Left ventricle myocardium superior (tissue), 1 donor: ENCODE measurements at regions not wholly inside any gene's neighbourhood (a gene's known extent, or its start where the extent isn't known, plus 50 kb on each side); places are given as distances from the start of the nearest gene placed in this dataset.

Experiments used
- ATAC-seq: fragments of 200-7000 bp; cut with Tn5 transposase; one replicate; pipeline ENCODE4 v1.9.1; 2020; ENCODE audit warnings: mild to moderate bottlenecking, moderate library complexity
- DNase-seq: peaks from one replicate; pipeline ENCODE4 v3.0.0-alpha.2; 2020
- intact Hi-C: fragments of 100-400 bp; cut with micrococcal nuclease; formaldehyde crosslinking; loops from one replicate; pipeline ENCODE4 v1.11.0; 2022
- donor health status: DM: no; HTN: yes; CAD: no; lungs with severe emphysema.

DNA sequence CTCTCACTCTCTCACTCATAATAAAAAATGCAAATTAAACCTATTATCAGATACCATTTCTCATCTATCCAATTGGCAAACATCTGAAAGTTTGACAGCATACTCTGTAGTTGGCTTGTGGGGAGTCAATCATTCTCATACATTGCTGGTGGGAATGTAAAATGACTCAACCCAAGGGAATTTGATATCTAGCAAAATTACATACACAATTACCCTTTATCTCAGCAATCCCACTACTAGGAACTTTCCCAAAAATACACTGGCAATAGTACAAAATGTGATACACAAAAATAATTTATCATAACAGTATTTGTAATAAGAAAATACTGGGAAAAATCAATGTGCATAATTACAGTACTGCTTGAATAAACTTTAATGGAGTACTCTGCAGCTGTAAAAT lies 731.3 kb downstream of the DTWD2 start:
- ATAC-seq (no peak), DNase-seq (no peak)
- intact Hi-C loops = no loop called here

DNA sequence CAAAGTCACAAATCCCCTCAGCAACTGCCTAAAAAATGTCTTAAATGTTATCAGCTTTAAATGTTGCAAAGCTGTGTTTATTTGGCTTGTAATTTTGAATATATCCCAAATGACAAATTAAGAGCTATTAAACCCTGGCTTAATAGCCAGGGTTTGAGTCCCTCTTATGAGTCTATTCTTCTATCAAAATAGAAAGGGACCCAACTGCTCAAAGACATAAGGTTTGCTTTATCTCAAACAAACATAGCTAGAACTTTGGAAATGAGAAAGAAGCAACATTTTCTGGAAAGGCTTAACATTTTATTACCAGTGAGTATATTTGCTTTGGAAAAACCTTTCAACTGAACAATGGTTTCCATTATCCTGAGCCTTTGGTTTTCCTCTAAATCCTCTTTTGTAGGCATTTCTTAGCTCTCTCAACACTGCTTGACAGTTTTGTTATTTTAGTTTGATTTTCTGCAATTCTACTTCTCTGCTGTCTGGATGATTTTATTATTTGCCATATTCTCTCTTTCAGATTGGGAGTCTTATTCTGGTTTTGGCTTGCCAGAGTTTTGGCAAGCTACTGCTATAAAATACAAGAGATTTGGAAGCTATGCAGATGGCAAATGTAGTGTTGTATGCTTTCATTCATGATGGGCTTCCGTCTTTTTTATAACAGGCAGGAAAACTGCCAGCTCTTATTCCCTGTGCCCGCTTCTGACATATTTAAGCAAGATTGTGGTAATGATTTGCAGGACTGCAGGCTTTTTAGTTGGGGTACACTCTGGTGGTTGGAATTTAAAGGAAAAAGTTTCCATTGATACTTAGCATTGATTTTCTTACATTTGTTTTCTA lies 734.9 kb downstream of the DTWD2 start:
- DNase-seq (no peak), ATAC-seq (peak; percentile 22)
- intact Hi-C loops = no loop called here

DNA sequence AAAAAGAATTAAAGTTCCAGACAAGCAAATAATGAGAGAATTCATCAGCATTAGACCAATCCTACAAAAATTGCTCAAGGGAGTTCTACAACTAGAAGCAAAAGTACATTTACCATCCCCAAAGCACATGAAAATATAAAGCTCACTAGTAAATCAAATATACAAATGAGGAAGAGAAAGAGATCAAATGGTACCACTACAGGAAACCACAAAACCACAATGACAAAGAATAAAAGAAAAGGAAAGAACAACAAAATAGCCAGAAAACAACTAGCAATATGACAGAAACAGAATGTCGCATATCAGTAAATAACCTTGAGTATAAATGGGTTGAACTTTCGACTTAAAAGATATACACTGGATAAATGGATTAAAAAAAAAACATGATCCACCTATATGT lies 739.0 kb downstream of the DTWD2 start:
- no peak for DNase-seq
- no peak for ATAC-seq
- intact Hi-C loops = no loop called here

DNA sequence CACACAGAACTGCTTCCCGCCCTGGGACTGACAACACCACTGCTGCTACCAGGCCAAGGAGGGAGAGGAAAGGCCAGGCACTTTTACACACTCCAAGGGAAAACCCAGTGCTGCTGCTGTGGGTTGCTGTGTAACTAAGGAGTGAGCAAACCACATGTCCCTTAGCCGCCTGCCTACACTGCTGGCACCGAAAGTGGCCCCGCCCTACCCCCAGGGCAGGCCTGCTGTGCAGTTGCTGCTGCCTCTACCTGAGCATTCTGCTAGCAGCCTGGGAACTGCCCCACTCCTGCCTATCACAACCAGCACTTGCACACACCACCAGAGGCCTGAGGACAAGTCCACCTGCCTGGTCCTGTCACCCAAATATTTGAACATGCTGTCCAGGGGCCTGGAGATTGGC lies 740.9 kb downstream of the DTWD2 start:
- intact Hi-C loops = no loop called here
- ATAC-seq = no peak
- DNase-seq = no peak

DNA sequence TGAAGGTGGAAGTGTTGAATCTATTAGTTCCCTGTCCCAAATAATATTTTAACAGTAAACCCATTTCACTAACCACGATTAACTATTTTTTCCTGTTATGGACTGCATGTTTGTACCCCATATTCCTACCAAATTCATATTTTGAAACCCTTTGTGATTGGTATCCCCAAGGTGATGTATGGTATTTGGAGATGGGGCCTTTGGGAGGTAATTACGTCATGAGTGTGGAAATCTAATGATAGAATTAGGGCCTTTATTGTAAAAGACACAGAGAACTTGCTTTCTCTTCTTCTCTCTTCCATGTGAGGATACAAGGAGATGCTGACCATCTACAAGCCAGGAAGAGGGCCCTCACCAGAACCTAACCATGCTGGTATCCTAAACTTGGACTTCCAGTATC lies 744.7 kb downstream of the DTWD2 start:
- DNase-seq = no peak
- intact Hi-C loops = no loop called here
- no peak for ATAC-seq

DNA sequence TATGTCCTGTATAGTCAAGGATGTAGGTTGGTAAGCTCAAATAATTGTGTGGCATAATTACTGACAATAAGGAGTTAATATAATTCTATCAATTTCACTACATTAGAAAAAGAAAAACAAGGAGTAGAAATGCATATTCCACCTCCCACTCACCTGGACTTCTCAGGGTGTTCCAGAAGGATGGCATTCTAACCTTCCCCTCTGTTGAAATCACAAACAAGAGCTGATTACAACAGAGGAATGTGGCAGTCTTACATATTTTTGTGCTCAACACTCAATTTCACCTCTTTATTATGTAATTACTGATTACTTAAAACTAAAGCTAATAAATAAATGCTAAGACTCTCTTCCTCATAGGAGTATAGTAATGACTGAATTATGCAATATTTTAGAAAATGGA lies 745.3 kb downstream of the DTWD2 start:
- ATAC-seq = no peak
- intact Hi-C loops = no loop called here
- DNase-seq = no peak

DNA sequence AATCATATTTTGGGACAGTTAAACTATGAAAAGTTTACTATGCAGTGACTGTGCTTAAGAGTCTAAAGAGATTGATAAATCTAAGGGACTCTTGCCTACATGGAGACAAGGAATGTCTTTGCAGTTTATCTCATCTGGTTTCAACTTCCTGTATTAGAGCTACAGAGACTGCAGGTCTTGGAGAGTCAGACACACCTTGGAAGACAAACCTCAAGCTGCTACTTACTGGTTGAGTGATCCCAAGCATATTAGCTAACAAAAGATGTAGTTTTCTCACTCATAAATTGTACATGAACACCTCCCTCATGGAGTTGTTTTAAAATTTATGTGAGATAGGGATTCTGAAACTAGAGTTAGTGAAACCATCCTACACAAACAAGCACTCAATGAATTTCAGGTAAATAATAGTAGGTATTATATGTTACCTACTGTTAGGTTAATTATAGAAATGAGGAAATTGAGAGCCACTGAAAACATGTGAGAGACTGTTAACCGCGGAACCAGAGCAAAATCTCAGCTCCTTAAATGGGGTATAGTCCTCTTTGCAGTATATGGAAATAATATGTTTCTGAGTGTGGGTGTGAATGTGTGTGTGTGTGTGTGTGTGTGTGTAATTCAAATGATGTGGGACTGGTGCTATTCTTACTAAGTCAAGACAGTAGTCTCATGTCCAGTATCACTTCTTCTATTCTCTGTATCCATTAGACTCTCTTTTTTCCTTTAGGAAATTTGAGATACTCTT lies 752.1 kb downstream of the DTWD2 start:
- ATAC-seq (no peak), DNase-seq (no peak)
- intact Hi-C loops = no loop called here

DNA sequence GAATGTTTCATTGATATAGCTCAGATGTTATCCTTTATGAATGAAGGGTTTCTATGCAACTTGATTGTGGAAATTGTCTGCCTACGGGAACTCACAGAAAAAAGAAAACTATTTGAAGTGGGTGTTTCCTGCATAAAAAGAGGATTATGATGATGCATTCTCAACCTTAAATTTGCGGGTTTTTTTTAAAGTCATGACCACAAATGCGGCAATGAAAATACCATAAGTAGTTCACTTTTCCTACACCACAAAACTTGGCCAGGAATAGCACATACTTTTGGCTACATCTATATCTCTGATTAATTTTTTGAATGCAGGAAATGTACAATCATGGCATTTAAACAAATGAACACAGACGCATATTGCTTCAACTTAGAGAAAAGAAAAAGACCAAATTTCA lies 754.7 kb downstream of the DTWD2 start:
- intact Hi-C loops = no loop called here
- no peak for ATAC-seq
- no peak for DNase-seq

DNA sequence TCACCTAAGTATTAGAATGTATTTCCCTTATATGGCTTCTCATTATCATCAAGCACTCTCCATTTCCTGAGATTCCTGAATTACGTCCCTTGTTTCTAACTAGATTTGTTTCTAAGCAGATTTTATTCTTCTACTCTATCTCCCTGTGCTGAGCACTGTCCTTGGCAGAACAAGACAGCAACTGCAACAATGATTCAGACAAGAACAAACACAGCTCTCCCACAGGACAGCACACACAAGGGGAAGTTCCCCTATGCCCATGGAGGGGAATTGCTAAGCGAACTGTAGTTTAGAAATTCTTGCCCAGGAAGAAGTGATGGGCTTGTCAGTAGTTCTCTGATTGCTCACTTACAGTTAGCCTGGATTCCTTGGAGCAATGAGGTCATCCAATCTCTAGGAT lies 759.9 kb downstream of the DTWD2 start:
- ATAC-seq = no peak
- intact Hi-C loops = no loop called here

DNA sequence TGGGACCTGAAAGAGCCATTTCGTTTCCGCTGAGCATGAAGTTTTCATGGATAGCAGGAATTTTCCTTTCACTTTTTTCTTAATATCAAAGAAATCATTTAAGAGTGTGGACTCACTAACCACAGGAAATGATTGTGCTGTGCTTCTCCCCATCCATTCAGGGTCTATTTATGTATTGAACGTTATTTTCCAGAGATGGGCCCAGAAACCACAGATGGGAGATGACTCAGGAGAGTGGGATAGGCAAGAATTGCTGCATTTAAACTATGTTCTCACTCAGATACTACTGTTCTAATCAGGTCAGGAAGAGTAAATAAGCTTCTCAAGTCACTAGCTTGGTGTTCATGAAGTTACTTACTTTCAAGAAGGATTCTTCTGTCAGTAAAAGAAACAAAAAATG lies 763.8 kb downstream of the DTWD2 start:
- DNase-seq = no peak
- intact Hi-C loops = no loop called here
- ATAC-seq = no peak

More for the DNA sequence above, 759.9 kb downstream of the DTWD2 start:
- DNase-seq = no peak

DNA sequence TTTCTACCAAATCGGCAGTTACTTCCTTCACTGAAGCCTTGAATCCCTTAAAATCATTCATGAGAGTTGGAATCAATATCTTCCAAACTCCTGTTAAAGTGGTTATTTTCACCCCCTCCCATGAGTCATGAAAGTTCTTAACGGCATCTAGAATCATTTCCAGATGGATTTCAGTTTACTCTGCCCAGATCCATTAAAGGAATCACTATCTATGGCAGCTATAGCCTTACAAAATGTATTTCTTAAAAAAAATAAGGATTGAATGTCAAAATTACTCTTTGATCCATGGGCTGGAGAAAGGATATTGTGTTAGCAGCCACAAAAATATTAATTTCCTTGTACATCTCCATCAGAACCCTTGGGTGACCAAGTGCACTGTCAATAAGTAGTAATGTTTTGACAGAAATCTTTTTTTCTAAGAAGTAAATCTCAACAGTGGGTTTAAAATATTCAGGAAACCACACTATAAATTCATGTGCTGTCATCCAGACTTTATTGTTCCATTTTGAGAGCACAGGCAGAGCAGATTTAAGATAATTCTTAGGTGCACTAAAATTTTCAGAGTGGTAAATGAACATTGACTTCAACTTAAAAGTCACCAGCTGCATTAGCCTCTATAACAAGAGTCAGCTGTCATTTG lies 767.7 kb downstream of the DTWD2 start:
- ATAC-seq (no peak), DNase-seq (no peak)
- intact Hi-C loops = no loop called here

DNA sequence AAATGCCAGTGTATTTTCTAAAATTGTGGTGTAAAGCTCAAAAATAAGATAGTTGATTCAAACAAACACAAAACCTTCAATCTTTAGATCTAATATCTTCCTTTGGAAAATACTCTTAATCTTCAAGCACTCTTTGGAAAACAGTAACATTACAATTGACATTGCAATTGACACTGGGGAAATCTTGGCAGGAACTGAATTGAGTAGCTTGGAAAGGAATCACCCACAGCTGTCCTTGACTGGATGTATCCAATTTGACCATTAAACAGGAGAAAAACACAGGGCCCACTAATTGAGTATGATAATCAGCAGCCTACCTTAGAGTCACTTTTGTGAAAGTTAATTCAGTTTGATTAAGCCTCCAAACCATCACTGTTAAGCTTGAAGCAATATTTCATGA lies 776.7 kb downstream of the DTWD2 start:
- intact Hi-C loops = no loop called here
- no peak for DNase-seq
- no peak for ATAC-seq

DNA sequence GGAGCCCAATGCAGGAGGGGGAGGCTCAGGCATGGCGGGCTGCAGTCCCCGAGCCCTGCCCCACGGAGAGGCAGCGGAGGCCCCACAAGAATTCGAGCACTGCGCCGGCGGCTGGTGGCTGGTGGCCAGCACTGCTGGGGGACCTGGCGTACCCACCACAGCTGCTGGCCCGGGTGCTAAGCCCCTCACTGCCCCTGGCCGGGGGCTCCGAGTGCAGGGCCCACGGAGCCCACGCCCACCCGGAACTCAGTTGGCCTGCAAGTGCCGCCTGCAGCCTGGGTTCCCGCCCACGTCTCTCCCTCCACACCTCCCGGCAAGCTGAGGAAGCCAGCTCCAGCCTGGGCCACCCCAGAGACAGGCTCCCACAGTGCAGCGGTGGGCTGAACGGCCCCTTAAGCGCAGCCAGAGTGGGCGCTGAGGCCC lies 780.3 kb downstream of the DTWD2 start:
- DNase-seq (peak; percentile 23), ATAC-seq (no peak)
- intact Hi-C loops = no loop called here

DNA sequence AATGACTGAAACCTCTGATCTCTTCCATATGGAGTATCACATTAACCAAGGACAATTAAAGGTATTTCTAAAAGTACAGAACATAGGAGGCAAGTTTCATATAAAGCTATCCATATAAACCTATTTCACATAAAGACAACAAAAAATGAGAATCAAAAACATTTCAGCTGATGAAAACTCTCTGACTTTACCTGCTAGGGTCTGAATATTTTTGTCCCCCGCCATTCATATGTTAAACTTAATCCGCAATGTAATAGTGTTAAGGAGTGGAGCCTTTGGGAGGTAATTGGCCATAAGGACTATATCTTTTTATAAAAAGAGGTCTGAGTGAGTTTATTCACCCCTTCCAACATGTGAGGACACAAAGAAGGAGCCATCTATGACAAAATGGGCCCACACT lies 788.5 kb downstream of the DTWD2 start:
- intact Hi-C loops = no loop called here
- DNase-seq = no peak
- no peak for ATAC-seq

DNA sequence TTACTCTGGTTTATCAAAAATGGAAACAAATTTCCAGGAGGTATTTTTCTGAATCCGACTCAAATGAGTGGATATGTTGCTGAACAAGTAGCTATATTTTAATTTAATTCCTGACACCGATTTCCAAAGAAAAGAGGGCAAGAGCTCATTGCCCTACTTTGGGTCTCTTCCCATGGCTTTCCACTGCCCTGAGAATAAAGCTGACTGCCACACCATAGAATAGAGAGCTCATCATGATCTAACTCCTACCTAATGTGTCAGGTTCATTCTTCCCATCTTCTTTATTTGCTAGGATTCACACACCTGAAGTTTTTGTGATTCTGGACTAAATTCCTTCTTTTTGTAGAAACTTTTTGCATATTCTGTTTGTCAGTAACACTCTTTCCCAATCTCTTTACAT lies 792.1 kb downstream of the DTWD2 start:
- intact Hi-C loops = no loop called here
- ATAC-seq = no peak
- DNase-seq = no peak

DNA sequence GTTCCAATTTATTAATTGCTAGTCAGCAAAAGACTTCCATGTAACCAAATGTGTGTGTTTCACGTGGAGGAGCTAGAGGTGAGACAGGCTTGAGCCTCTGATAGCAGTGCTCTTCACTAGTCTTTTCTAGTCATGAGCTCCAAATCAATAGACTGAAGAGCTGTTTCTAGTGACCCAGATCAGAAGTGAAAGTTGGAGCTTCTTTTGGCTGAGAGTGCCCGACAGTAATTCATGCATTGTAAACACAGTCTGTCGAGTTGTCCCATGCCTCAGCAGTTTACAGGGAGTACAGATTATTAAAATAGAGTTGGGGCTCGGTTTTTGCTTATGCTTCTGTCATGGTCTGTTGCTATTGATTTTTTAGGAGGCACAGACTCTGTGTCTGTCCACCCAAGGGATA lies 793.1 kb downstream of the DTWD2 start:
- DNase-seq (no peak), ATAC-seq (no peak)
- intact Hi-C loops = no loop called here

DNA sequence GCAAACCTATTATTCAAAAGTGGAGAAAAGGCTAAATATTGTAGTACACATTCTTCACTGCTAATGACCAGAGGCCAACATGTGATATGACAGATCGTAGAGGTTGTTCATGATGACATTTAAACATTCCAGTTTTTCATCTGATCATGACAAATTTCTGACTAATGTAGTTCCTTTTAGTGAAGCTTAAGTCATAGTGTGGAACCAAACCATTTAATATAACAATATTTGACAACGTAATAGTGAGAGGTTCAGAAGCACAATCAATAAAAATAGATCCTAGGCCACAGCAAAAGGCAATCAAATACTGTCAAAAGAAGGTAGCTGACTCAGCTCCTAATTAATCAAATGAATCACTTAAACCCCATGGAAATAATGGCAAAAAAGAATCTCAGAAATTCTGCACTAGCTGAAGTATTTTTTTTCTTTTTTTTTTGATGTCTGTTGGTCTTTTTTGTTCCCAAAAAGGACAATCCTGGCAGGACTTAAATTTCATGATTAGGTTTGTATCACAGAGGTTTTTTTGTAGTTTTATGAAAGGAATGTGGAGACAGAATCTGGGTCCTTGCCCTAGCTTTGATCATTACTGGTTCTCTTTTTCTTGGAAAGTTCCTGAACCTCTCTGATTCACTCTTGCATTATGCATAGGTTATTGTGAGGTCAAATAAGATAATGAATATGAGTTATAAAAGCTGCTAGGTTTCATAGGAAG lies 795.0 kb downstream of the DTWD2 start:
- ATAC-seq = no peak
- no peak for DNase-seq
- intact Hi-C loops = no loop called here

DNA sequence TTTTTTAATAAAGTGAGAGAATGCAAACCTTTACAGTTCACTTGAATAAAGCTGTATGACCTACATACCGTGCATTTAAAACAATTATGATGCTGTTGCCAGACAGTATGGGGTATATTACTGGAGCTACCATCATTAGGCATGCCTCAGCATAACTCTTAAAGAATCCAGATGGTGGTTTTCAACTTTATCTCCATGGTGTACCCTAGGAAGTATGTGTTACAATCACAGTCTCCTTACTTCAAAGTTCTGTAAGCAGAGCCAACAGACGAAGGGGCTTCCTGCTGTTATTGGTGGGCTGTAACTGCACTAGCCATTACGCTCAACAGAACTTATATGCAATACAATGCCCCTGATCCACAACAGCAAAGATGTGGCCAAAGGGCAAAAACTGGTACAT lies 803.3 kb downstream of the DTWD2 start:
- ATAC-seq = no peak
- intact Hi-C loops = no loop called here
- DNase-seq = no peak

DNA sequence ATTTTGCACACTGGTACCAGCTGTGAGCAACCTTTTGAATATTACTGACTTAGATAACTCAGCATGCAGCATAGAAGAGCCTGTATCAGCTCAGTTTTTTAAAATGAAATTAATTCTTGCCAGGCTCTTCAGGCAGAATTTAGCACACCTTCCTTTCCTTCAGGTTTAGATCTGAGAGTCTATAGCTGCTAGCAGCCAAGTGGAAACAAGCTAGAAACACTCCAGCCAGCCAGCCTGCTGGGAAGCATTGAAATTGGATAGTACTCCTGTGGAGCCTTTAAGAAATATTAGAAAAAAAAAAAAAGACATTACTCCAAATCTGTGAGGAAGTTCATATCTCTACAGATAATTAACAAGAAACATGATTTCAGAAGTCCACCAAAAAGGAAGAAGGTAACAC lies 812.2 kb downstream of the DTWD2 start:
- intact Hi-C loops = no loop called here
- ATAC-seq (no peak), DNase-seq (no peak)

DNA sequence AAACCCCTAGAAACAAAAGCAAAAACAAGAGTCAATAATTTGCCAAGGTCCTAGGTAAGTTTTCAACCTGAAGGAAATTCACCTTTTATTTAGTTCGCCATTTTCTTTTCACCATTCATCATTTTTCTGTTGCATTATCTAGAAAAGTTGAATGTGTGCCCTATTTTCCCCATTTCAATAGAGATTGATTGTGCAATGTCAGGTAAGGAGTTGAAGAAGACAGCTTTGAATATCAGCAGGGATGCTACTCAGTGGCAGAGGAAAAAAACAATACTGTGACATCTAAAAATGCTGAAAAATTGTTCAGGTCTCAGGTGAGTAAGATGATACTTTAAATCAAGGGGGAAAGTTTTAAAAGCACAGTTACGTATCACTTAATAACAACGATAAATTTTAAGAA lies 813.7 kb downstream of the DTWD2 start:
- DNase-seq = no peak
- intact Hi-C loops = no loop called here
- no peak for ATAC-seq
